ENCODE measurements at regions not wholly inside any gene's neighbourhood (a gene's known extent, or its start where the extent isn't known, plus 50 kb on each side); places are given as distances from the start of the nearest gene placed in this dataset.
"Not testable (repeated sequence)": the region's sequence is repeated elsewhere in the genome, so short reads cannot be mapped to it uniquely, and the experiment has no call there.

GRCh38 chr18:60062831-60063230 lies 163.0 kb downstream of the PMAIP1 start:
- not testable (repeated sequence) for DNase-seq (ENCODE audit: low spot score)

GRCh38 chr18:60062396-60062795 lies 162.6 kb downstream of the PMAIP1 start:
- DNase-seq (ENCODE audit: low spot score), result no peak

GRCh38 chr18:60060578-60060977 lies 160.8 kb downstream of the PMAIP1 start:
- DNase-seq (ENCODE audit: low spot score), result no peak

- DNase-seq (ENCODE audit: low spot score), result no peak
Measured at GRCh38 chr18:60060026-60060425, 160.2 kb downstream of the PMAIP1 start.

GRCh38 chr18:60059216-60059615 lies 159.4 kb downstream of the PMAIP1 start:
- no peak for DNase-seq (ENCODE audit: low spot score)

GRCh38 chr18:60053747-60054304 lies 154.0 kb downstream of the PMAIP1 start:
- DNase-seq (ENCODE audit: low spot score), result no peak

- no peak for DNase-seq (ENCODE audit: low spot score)
Measured at GRCh38 chr18:60050821-60051220, 151.0 kb downstream of the PMAIP1 start.

GRCh38 chr18:60049172-60049571 lies 149.4 kb downstream of the PMAIP1 start:
- DNase-seq (ENCODE audit: low spot score), result no peak

- no peak for DNase-seq (ENCODE audit: low spot score)
Measured at GRCh38 chr18:60047556-60047955, 147.8 kb downstream of the PMAIP1 start.

GRCh38 chr18:60044290-60045006 lies 144.7 kb downstream of the PMAIP1 start:
- DNase-seq (ENCODE audit: low spot score), result no peak

GRCh38 chr18:60040971-60041370 lies 141.2 kb downstream of the PMAIP1 start:
- no peak for DNase-seq (ENCODE audit: low spot score)

- DNase-seq (ENCODE audit: low spot score), result no peak
Measured at GRCh38 chr18:60038731-60039130, 138.9 kb downstream of the PMAIP1 start.

GRCh38 chr18:60027397-60027796 lies 127.6 kb downstream of the PMAIP1 start:
- DNase-seq (ENCODE audit: low spot score), result no peak

GRCh38 chr18:60024857-60025256 lies 125.1 kb downstream of the PMAIP1 start:
- no peak for DNase-seq (ENCODE audit: low spot score)

GRCh38 chr18:60024345-60024744 lies 124.5 kb downstream of the PMAIP1 start:
- DNase-seq (ENCODE audit: low spot score), result no peak

GRCh38 chr18:60022671-60023276 lies 123.0 kb downstream of the PMAIP1 start:
- no peak for DNase-seq (ENCODE audit: low spot score)

- DNase-seq (ENCODE audit: low spot score), result no peak
Measured at GRCh38 chr18:60021556-60021955, 121.8 kb downstream of the PMAIP1 start.

- DNase-seq (ENCODE audit: low spot score), result no peak
Measured at GRCh38 chr18:60020107-60020925, 120.5 kb downstream of the PMAIP1 start.

GRCh38 chr18:60019463-60019840 lies 119.7 kb downstream of the PMAIP1 start:
- DNase-seq (ENCODE audit: low spot score), result no peak

GRCh38 chr18:60018618-60019462 lies 119.0 kb downstream of the PMAIP1 start:
- no peak for DNase-seq (ENCODE audit: low spot score)

- not testable (repeated sequence) for DNase-seq (ENCODE audit: low spot score)
Measured at GRCh38 chr18:60018134-60018533, 118.3 kb downstream of the PMAIP1 start.

GRCh38 chr18:60017371-60017770 lies 117.6 kb downstream of the PMAIP1 start:
- no peak for DNase-seq (ENCODE audit: low spot score)
